Heart right ventricle (tissue), 16 donors: ENCODE measurements at regions not wholly inside any gene's neighbourhood (a gene's known extent, or its start where the extent isn't known, plus 50 kb on each side); places are given as distances from the start of the nearest gene placed in this dataset.

Experiments used
- ATAC-seq, 8 donors: fragments of 200-7000 bp; cut with Tn5 transposase; one replicate each; pipeline ENCODE4 v1.9.1; 2020; ENCODE audit warnings: mild to moderate bottlenecking in 8 of 8, moderate library complexity in 8 of 8, moderate number of reproducible peaks in 1 of 8
- DNase-seq, 2 donors: peaks; one replicate each; pipeline ENCODE4 v3.0.0-alpha.2; 2020
- H3K27ac ChIP-seq, 10 donors: fragments of 200-600 bp; sonication (generic) in 2 of 10; one replicate each; pipeline versions ENCODE4 v1.5.0 to v1.8.0; 2020 to 2022; ENCODE audit warnings: mild to moderate bottlenecking in 3 of 10
- H3K27me3 ChIP-seq, 7 donors: fragments of 200-600 bp; one replicate each; pipeline ENCODE4 v1.8.0; 2021 to 2022; ENCODE audit warnings: mild to moderate bottlenecking in 2 of 7
- H3K36me3 ChIP-seq, 9 donors: fragments of 200-600 bp; sonication (generic) in 1 of 9; one replicate each; pipeline versions ENCODE4 v1.5.0 to v1.8.0; 2020 to 2022; ENCODE audit warnings: mild to moderate bottlenecking in 2 of 9
- H3K4me1 ChIP-seq, 9 donors: fragments of 200-600 bp; sonication (generic) in 1 of 9; one replicate each; pipeline versions ENCODE4 v1.5.0 to v1.8.0; 2020 to 2022; ENCODE audit warnings: mild to moderate bottlenecking in 4 of 9
- H3K4me3 ChIP-seq, 10 donors: fragments of 200-600 bp; sonication (generic) in 2 of 10; one replicate each; pipeline versions ENCODE4 v1.5.0 to v1.8.0; 2020 to 2022; ENCODE audit warnings: mild to moderate bottlenecking in 7 of 10, moderate library complexity in 2 of 10
- H3K9me3 ChIP-seq, 11 donors: fragments of 200-600 bp in 10 of 11; sonication (generic) in 2 of 11; one replicate each; pipeline versions ENCODE4 v1.5.0 to v1.8.0; 2013 to 2022; ENCODE audit warnings: mild to moderate bottlenecking in 2 of 11, control low read depth in 1 of 11, moderate library complexity in 1 of 11
- CTCF ChIP-seq, 9 donors: fragments of 200-600 bp; sonication (generic) in 2 of 9; IDR thresholded peaks; one replicate each; pipeline versions ENCODE4 v1.5.0 to v1.8.0; 2021 to 2022; ENCODE audit warnings: antibody characterized with exemption in 9 of 9, mild to moderate bottlenecking in 5 of 9, moderate library complexity in 1 of 9
- WGBS, 2 donors: extraction: QIAGEN DNeasy Blood & Tissue Kit; methylation state at CpG; one replicate each; pipeline ENCODE4 v1.1.7; 2013; ENCODE audit warnings: inconsistent platforms in 1 of 2; 5-methylcytosine and 5-hydroxymethylcytosine counted together
- intact Hi-C, 10 donors: fragments of 100-400 bp; cut with DNase I; formaldehyde crosslinking; loops; one replicate each; pipeline versions ENCODE4 v1.11.1 to v1.14.2; 2022
- donor health status: Arrhythmogenic right ventricular cardiomyopathy.
- donor health status: ischemic (EF 13 %, LVEDD 7.1; RV severe dilation, severe dysfunction).
- donor health status: healthy with polysubstance abuse.
- donor health status: DM: no; HTN: yes; CAD: no.
- donor health status: DM: no; HTN: no; CAD: no.
- donor health status: ischemic (EF 25% LVEDD 6.9; RV normal size, moderate dysfunction).
- donor health status: ischemic (EF 25% LVEDD 5.7; RV mildly dilated, moderate dysfunction).
- donor health status: healthy.
- donor health status: DM: yes; HTN: yes; CAD: no.
- donor health status: Ischemic cardiomyopathy.
- donor health status: ischemic (EF 35%, LVEDD 5.7; RV mildly dilated, moderate dysfunction).
- donor health status: nonischemic (EF 11% LVEDD 7.7; RV severe dilation, severe dysfunction).
- donor health status: DM: yes; HTN: yes; CAD: no.
- donor health status: PGD.
- donor health status: ischemic (EF 29% LVEDD 5.4; RV normal size, mild dysfunction).
- donor health status: nonischemic (EF 23%, LVEDD 6.1; RV moderate dilation, normal function).

GRCh38 chr1:38098101-38098847 lies 51.7 kb upstream of the POU3F1 start:
- intact Hi-C loops = no loop called here
- Histone ChIP-seq H3K4me3 (no peak overlapping the region), H3K27ac (no peak overlapping the region), H3K4me1 (no peaks in the 10 kb centered on the region), H3K27me3 (peaks cover 0 to 37% (median 11%) of the 10 kb centered on the region in 7 donors), H3K36me3 (no peaks in the 10 kb centered on the region), H3K9me3 (no peaks in the 10 kb centered on the region)
- no peak for DNase-seq
- no peak for ATAC-seq
- 84 to 86% methylated on average over 18 of the region's 18 CpGs for WGBS, 2 donors
- TF ChIP-seq CTCF (IDR thresholded peaks at IDR 0.05) = no peak

- TF ChIP-seq CTCF (IDR thresholded peaks at IDR 0.05) = no peak
- no peaks in the 10 kb centered on the region for H3K4me1 ChIP-seq
- no peak for DNase-seq
- no peak overlapping the region for H3K4me3 ChIP-seq
- H3K36me3 ChIP-seq = no peaks in the 10 kb centered on the region
- WGBS, 2 donors = 47 to 56% methylated on average over 19 of the region's 19 CpGs
- H3K27ac ChIP-seq = no peak overlapping the region
- no peak for ATAC-seq
- peaks cover 0 to 45% (median 15%) of the 10 kb centered on the region in 7 donors for H3K27me3 ChIP-seq
- H3K9me3 ChIP-seq = no peaks in the 10 kb centered on the region
- intact Hi-C loops = no loop called here
Observed at GRCh38 chr1:38097284-38097898, 50.8 kb upstream of the POU3F1 start.
